ENCODE measurements at regions not wholly inside any gene's neighbourhood (a gene's known extent, or its start where the extent isn't known, plus 50 kb on each side); places are given as distances from the start of the nearest gene placed in this dataset.

GRCh38 chr9:81351166-81351565, 338.2 kb downstream of the TLE1 start:
- no peak for TF ChIP-seq CTCF (IDR thresholded peaks at IDR 0.05; ENCODE audit: insufficient read depth, low read length, poor library complexity, severe bottlenecking)
- TF ChIP-seq EZH2phosphoT487 (conservative IDR thresholded peaks at IDR 0.05; ENCODE audit: low read length): no peak
